A673 (cell line): ENCODE measurements at regions not wholly inside any gene's neighbourhood (a gene's known extent, or its start where the extent isn't known, plus 50 kb on each side); places are given as distances from the start of the nearest gene placed in this dataset.
"Not testable (repeated sequence)": the region's sequence is repeated elsewhere in the genome, so short reads cannot be mapped to it uniquely, and the experiment has no call there.

Source experiments
- BruUV-seq: library from RNA; stranded (reverse); fragments of 400-500 nt; replicated peaks from 2 replicates; lab custom pipeline; 2021; lab: Mats Ljungman, UMichigan
- CTCF ChIA-PET: fragments of 300-600 bp; sonication (Branson Sonifier 250); formaldehyde crosslinking; loops from one replicate; lab custom pipeline; 2022; ENCODE audit warnings: antibody characterized with exemption; lab: Charles Lee
- POLR2A ChIA-PET: fragments of 300-600 bp; sonication (Branson Sonifier 250); formaldehyde crosslinking; loops from one replicate; lab custom pipeline; 2022; ENCODE audit warnings: antibody characterized with exemption; ENCODE audit not compliant: low non-redundant PET; lab: Charles Lee
- DNase-seq: peaks from one replicate; pipeline ENCODE4 v3.0.0-alpha.2; 2015; ENCODE audit warnings: low spot score
- H3K27ac ChIP-seq: fragments of 200-600 bp; sonication (generic); 2 replicates; pipeline ENCODE4 v1.5.1; 2016; ENCODE audit warnings: mixed run types, low read depth, mild to moderate bottlenecking, mixed read lengths, antibody characterized with exemption, low read length; ENCODE audit not compliant: poor library complexity, severe bottlenecking
- H3K27me3 ChIP-seq: fragments of 200-600 bp; sonication (generic); replicated peaks from 2 replicates; pipeline ENCODE4 v1.6.1; 2017; ENCODE audit warnings: mixed run types, low read depth, mild to moderate bottlenecking, mixed read lengths, antibody characterized with exemption, low read length; ENCODE audit not compliant: insufficient read depth, poor library complexity
- H3K36me3 ChIP-seq: fragments of 200-600 bp; sonication (generic); 2 replicates; pipeline ENCODE4 v1.6.1; 2016; ENCODE audit warnings: mixed run types, mild to moderate bottlenecking, mixed read lengths, antibody characterized with exemption, low read length; ENCODE audit not compliant: insufficient read depth, poor library complexity, severe bottlenecking
- H3K4me1 ChIP-seq: fragments of 200-600 bp; sonication (generic); 2 replicates; pipeline ENCODE4 v1.6.1; 2017; ENCODE audit warnings: mixed run types, mild to moderate bottlenecking, mixed read lengths, antibody characterized with exemption, low read length; ENCODE audit not compliant: insufficient read depth, poor library complexity, severe bottlenecking
- H3K4me3 ChIP-seq: fragments of 200-600 bp; sonication (generic); 2 replicates; pipeline ENCODE4 v1.5.1; 2016; ENCODE audit warnings: low read depth, mixed run types, mild to moderate bottlenecking, mixed read lengths, low read length; ENCODE audit not compliant: poor library complexity, severe bottlenecking
- H3K9me3 ChIP-seq: fragments of 200-600 bp; sonication (generic); 2 replicates; pipeline ENCODE4 v1.6.1; 2016; ENCODE audit warnings: mixed run types, low read depth, mild to moderate bottlenecking, mixed read lengths, antibody characterized with exemption, low read length; ENCODE audit not compliant: poor library complexity, severe bottlenecking
- EZH2 ChIP-seq: fragments of 200-600 bp; sonication (generic); IDR thresholded peaks from 2 replicates; pipeline ENCODE4 v1.6.1; 2017; ENCODE audit warnings: borderline replicate concordance, low read depth, mild to moderate bottlenecking, mixed read lengths, antibody characterized with exemption, low read length; ENCODE audit not compliant: poor library complexity, severe bottlenecking
- intact Hi-C: fragments of 100-400 bp; cut with micrococcal nuclease; formaldehyde crosslinking; loops from one replicate; pipeline ENCODE4 v1.10.0; 2022; ENCODE audit not compliant: unreplicated experiment
- TF ChIP-seq, protein P1 (sequence below): fragments of 300-800, 200-600 bp; sonication (generic); conservative IDR thresholded peaks from 2 replicates; pipeline ENCODE4 v1.5.1; 2017; ENCODE audit warnings: low read depth, mild to moderate bottlenecking, antibody characterized with exemption, low read length, moderate library complexity, mixed read lengths

DNA sequence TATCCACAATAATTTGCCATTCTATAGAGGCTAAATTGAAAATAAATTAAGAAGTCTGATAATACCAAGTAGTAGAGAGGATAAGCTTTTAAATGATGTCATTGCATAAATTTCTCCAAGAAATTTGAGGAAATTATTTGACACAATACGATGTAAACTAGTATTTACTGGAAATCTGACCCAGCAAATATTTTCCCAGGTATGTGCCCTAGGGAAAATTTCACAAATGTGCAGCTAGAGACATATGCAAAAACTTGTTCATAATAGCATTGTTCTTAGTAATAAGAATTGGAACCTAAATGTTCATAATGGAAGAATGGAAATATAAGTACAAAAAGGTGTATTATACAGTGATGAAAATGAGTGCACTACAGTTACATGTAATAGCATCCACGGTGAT, 888.8 kb upstream of the SOX11 start:
- no TSS peak for BruUV-seq
- ChIA-PET CTCF (no interaction called here), POLR2A (no interaction called here)
- no peaks in the 10 kb centered on the region for H3K4me1 ChIP-seq
- TF ChIP-seq, protein P1, sequence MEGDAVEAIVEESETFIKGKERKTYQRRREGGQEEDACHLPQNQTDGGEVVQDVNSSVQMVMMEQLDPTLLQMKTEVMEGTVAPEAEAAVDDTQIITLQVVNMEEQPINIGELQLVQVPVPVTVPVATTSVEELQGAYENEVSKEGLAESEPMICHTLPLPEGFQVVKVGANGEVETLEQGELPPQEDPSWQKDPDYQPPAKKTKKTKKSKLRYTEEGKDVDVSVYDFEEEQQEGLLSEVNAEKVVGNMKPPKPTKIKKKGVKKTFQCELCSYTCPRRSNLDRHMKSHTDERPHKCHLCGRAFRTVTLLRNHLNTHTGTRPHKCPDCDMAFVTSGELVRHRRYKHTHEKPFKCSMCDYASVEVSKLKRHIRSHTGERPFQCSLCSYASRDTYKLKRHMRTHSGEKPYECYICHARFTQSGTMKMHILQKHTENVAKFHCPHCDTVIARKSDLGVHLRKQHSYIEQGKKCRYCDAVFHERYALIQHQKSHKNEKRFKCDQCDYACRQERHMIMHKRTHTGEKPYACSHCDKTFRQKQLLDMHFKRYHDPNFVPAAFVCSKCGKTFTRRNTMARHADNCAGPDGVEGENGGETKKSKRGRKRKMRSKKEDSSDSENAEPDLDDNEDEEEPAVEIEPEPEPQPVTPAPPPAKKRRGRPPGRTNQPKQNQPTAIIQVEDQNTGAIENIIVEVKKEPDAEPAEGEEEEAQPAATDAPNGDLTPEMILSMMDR = no peak
- TF ChIP-seq EZH2 = no peak
- H3K4me3 ChIP-seq = no peak overlapping the region
- H3K27ac ChIP-seq = no peak overlapping the region
- intact Hi-C loops = no loop called here
- no peak for DNase-seq
- no peaks in the 10 kb centered on the region for H3K36me3 ChIP-seq
- H3K27me3 ChIP-seq = no peaks in the 10 kb centered on the region
- no peaks in the 10 kb centered on the region for H3K9me3 ChIP-seq

GRCh38 chr2:4814137-4814536, 878.0 kb upstream of the SOX11 start:
- BruUV-seq, CTCF ChIA-PET, POLR2A ChIA-PET, H3K27ac ChIP-seq, H3K9me3 ChIP-seq, H3K36me3 ChIP-seq, DNase-seq, H3K4me3 ChIP-seq, H3K27me3 ChIP-seq, H3K4me1 ChIP-seq, intact Hi-C loops: not testable (repeated sequence)

DNA sequence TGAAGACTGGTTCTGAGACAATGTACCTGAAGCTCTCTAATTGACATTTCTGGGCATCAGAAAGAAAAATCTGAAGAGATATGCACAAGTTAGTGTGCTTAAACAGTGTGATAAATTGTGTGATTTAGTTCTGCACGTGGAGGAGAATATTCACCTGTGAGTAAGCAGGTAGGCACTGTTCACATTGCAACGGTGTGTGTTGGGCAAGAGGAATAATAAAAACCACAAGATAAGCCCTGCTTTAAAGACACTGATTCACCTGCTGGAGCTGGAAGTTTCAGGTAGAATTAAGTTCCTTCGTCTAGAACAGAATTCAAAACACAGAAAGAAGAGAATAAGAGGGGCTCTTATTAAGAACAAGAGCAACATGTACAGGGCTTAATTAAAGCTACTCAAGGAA, 864.3 kb upstream of the SOX11 start:
- Histone ChIP-seq H3K4me3 (no peak overlapping the region), H3K36me3 (no peaks in the 10 kb centered on the region), H3K27ac (no peak overlapping the region), H3K9me3 (no peaks in the 10 kb centered on the region), H3K27me3 (no peaks in the 10 kb centered on the region), H3K4me1 (no peaks in the 10 kb centered on the region)
- DNase-seq = no peak
- ChIA-PET CTCF (no interaction called here), POLR2A (no interaction called here)
- BruUV-seq = no TSS peak
- TF ChIP-seq EZH2 = no peak
- TF ChIP-seq, protein P1 = no peak
- intact Hi-C loops = no loop called here

- BruUV-seq = no TSS peak
- POLR2A ChIA-PET = no interaction called here
- no peaks in the 10 kb centered on the region for H3K9me3 ChIP-seq
- H3K4me1 ChIP-seq = no peaks in the 10 kb centered on the region
- no peak for DNase-seq
- intact Hi-C loops = no loop called here
- no peak overlapping the region for H3K27ac ChIP-seq
- H3K36me3 ChIP-seq = no peaks in the 10 kb centered on the region
- no peak overlapping the region for H3K4me3 ChIP-seq
- no peak for TF ChIP-seq EZH2
- TF ChIP-seq, protein P1 = no peak
- no peaks in the 10 kb centered on the region for H3K27me3 ChIP-seq
- CTCF ChIA-PET = no interaction called here
These were observed 863.4 kb upstream of the SOX11 start for GRCh38 chr2:4828682-4829374.
